SIG-M5 (cell line): ENCODE measurements at regions not wholly inside any gene's neighbourhood (a gene's known extent, or its start where the extent isn't known, plus 50 kb on each side); places are given as distances from the start of the nearest gene placed in this dataset.

Experiments used
- DNase-seq: peaks from one replicate; lab custom pipeline; 2025; lab: John Stamatoyannopoulos, UW

DNA sequence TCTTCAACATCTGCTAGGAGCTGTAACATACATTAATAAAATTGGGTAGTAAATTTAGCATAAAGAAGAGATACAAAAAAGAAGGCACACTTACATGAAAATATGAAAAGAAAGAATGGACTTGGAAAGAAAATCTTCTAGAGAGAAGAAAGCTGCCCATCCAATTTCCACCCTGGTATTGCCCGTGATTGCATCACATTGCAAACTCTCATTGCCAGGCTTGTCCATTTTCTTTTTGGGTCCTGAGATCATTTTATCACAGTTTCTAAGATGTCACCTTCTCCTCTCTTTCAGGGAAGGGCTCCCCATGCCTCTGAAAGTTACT, 321.5 kb downstream of the RND3 start:
- DNase-seq: no peak

DNA sequence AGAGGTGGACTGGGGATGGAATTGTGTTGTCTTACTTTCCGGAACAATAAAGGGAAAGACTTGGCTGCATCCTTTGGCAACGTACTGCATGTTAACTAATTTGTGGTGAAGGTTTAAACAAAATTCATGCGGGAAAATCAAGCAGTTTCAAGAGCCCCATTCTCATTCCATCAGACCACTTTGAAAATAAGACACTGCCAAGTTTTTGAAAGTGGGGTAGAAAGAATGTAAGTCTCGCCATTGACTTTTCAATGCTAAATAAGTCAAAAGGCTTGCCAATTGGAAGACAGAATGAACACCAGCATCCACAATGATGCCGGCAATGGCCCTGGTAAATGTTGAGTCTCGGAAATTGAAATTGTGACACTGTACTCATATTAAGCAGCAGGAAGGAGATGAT, 322.0 kb downstream of the RND3 start:
- DNase-seq: no peak

DNA sequence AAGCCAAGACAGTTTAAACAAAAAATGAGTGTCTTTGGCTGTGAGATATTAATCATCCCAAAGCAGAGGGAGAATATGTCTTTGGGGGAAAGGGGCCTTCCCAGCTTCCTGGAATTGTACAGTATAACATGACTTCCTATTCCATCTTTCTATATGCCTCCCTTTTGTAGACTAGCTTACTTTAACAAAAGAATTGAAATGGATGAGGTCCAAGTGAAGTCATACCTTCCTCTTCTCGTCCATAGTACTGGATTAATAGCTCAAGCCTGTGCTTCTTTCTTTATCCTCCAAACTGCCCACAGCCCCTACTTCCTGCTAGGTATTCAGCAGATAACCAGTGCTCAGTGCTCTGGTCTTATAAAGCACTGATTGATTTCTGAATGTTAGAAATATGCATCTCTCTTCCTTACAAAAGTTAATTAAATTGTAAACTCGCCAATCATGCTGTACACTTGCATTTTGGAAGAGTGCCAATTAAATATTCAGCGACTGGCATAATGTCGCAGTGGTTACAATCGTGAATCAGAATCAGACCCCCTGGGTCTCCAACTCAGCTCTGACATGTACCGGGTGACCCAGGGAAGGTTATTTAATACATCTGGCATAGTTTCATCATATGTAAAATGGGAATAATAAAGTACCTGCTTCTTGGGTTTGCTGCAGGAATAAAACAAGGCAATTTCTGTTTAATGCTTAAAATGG, 325.1 kb downstream of the RND3 start:
- no peak for DNase-seq

DNA sequence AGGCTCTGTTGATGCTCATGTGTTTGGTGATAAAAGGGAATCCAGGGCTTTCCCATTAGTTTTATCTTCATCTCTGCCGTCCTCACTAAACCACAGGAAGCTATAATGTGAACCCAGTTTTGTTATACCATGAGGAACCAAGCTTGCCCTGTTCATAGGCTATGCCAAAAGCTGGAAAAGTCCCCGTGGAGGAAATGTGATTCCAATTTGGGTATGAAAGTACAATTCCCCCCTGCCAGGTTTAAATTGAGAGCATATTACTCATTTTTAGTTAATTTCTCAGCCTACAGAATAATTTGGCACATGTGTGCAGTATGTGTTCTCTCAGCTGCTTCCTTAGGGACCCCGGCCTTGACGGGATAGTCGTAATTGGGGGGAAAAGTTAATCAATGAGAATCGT, 327.4 kb downstream of the RND3 start:
- DNase-seq: no peak

DNA sequence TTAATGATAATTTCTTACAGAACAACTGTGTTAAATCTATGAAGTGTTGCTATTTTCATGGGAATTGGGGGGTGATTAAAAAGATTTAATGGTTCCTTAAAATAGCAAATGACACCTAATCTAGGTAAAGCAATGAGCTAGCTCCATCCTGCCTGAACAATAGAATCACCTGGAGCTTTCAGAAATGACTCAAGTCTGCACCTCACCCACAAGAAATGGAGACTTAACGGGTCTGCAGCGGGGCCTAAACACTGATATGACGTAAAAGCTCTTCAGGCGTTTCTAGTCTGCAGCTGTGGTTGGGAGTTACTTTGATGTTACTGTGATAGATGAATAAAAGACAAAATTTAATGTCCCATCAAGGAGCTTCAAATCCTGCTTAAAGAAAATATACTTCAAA, 328.2 kb downstream of the RND3 start:
- no peak for DNase-seq

DNA sequence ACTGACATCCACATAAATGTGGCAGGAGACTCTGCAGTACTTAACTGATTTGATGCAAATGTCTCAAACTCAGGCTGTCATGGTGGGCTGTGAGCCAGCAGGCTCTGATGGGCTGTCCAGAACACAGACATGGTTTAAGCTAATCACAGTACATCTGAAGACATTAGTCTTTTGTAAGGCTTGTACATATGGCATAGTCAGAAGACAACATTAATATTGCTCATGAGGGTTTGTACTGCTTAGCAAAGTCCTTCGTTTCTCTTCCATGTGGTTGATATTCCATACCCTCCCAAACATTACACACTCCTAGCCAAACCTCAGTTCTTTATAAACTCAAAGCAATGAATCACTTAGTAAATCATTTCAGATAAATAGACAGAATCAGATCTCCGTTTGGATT, 330.6 kb downstream of the RND3 start:
- no peak for DNase-seq

DNA sequence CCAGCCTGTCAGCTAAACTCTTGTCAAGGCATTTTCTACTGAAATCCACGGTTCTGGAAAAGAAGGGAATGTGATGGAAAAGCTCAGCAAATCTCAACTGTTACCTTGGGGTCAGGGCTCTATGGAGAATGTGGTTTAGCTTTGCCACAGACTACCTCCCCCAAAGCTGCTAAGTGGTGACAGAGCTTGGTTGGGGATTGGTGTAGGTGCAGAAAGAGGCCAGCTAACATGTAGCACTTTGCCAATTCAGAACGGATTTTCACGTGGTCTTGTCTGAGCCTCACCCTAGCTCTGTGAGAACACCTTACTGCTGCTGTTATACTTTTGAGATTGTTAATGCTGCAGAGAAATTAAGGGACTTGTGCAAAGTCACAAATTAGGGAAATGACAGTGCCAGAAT, 331.1 kb downstream of the RND3 start:
- no peak for DNase-seq

DNA sequence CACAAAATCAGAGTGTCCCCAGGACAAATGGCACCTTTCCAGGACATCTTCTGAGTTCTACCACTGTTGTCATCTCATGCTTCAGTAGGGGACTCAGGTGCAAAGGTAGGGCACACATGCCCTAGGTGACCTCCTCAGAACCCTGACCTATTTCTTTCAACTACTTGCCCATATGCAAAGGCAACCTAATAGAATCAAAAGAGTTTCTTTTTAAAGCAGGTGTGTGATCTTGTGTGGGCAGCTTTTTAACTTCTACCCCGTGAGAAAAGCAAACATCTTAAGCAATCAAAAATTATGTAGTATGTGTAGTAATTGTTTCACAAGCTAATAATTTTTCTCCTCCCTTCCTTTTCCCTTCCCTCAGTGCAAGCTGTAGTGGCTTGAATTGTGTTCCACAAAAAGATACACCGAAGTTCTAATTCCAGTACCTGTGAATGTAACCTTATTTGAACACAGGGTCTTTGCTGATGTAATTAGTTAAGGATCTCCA, 333.1 kb downstream of the RND3 start:
- no peak for DNase-seq

DNA sequence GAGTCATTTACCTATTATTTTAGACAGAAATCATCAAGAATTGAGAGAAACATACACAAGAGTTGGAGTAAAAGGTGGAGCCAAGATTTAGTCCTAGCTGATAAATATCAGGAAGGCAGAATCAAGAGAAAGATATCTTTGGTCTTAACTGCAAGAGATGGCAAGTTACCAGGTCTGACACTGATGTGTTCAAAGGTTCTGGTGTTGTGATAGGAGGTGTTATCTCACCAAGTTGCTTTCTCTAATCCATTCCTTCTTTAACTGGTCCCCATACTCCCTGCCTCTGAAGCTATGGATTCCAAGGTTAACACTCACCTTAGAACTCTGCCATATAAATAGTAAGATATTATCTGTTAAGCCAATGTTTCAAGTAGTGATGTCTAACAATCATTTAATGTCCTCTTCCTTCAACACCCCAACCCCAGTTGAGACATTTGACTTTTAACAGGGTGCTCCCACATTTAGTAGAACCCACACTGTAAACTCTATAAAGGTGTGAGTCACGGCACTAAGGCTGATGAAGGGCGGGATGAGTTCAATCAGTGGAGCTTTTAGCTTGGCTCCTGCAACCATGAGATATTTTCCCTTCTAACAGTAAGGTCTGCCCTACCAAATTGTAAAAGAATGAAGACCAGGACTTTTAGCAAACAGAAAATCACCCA, 333.7 kb downstream of the RND3 start:
- DNase-seq: no peak

DNA sequence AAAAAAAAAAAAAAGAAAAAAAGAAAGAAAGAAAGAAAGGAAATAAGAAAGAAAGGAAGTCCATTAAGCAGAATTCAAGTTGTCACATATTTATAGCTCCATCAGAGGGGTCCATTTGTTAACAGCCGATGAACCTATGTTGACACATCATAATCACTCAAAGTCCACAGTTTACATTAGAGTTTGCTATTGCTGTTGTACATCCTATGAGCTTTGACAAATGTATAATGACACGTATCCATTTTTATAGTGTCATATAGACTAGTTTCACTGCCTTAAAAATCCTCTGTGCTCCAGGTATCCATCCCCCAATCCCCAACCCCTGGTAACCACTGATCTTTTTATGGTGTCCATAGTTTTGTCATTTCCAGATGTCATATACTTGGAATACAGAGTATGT, 335.2 kb downstream of the RND3 start:
- DNase-seq: no peak

DNA sequence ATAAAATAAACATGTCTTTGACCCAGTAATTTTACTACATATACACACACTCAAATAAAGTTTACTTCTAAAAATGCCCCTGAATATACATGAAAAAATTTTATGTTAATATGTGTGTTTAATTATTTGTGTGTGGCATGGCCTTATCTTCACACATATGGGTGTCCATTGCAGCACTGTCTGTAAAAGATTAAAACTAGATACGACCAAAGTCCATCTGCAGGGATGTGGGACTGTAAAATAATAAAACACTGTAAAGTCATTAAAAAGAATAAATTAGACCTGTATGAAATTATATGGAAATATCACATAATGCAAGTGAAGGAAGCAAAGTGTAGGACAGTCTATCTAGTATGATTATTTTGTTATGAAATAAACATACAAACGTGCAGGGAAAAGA, 337.3 kb downstream of the RND3 start:
- DNase-seq: no peak

DNA sequence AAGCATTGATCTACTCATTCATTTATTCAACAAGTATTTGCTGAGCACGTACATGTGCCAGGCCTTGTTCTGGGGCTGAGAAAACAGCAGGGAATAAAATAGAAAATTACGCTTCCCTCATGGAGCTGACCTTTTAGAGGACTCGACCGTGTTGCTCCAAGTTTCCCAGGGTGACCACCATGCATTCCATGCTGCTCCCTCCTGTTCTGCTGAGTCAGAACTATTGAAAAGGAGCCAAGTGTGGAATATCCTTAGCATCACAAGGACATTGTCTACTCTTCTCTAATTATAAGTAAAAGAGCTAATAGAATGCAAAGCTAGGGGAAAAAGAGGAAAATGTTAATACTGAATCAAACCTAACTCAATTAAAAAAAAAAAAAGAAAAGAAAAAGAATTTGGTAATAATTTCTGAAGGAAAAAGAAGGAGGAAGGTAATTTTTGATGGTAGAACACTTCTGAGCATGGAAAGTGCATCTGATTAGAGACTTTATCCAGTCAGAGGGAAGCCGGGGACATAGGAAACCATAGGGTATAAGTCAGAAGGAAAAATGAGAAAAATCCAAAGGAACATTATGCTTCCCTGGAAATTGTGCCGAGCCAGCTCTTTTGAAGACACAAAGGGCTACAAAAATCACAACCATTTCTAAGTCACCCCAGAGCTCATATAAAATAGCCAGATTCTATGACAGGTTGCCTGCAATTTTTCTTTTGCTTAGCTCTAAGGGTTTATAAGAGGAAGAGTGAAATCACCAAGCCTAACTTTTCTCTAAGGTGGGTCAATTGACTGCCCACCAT, 339.4 kb downstream of the RND3 start:
- DNase-seq: no peak

DNA sequence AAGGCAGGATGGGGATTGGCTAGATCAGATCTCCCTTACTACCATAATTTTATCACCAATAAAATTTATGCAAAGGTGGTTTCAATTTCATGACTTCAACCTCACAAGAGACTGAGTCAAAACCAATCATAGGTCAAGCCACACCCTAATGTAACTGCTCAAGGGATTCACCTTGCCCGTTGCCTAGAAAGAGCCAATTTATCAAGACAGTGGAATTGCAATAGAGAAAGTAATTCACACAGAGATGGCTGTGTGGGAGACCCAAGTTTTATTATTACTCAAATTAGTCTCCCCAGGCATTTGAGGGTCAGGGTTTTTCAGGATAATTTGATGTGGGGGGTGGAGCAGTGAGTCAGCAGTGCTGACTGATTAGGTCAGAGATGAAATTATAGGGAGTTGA, 340.6 kb downstream of the RND3 start:
- no peak for DNase-seq

DNA sequence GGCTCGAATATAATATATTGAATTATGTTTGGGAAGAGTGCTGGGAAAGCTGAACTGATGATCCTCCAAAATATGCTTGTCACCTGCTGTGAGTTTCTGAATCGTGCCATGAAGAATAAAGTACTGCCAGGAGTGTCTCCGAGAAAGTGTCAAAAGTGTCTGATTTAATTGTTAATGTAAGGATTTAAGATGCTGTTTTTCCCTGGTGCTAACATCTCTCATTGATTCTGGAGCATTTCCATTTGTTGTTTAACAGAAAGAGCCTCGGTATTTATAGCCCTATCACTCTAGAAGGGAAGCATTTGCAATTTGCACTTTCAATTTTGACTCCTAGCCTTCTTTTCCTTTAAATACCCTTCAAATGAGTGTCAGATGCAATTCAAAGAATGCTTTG, 342.2 kb downstream of the RND3 start:
- DNase-seq: no peak

DNA sequence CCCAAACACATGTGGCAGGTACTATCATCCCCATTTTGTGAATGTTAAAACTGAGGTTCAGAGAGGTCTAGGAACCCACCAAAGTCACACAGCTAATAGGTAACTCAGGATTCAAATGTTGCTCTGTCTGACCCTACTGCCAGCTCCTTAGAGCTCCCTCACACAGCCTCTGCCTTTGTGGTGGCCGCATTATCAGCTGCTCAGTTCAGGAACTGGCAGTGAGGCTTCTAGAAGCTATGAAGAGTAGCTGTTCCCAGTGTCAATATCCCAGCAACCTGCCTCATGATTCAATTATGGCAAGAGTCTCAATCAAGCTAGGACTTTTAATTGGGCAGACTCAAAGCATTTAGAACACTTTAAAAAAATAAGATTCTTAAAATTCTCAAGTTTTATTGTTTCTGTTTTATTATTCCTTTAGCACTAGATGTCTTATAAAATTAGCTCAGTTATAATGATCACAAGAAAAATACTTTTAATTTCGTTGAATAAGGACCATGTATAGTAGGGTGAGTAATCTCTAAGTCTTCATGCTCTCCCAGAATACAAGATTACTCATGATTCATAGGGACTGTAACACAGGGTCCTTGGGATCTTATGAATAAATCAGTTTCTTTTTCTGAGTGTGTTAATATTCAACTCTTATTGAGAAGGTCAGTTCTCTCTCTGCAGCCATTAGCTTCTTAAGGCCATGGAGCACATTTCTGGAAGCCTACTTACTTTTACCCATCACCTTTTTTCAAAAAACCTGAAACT, 342.7 kb downstream of the RND3 start:
- DNase-seq: no peak

DNA sequence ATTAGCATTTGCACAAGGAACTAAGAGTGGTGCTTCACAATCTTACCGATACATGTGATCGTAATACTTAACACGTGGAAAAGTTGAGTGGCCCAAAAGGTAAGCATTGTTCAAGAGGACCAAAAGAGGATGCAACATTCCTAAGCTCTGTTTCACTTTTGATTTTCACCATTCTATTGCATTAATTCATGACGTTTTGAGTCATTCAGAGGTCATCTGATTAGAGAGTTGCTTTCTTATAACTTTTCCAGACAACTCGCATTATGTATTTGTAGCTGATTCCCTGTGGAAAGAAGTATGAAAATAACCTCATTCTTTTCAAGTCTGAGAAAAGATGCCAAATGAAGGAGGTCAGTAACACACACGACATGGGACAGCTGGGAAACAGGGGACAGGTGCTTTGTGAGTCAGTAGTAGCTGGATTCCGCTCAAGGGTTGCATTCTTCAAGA, 344.4 kb downstream of the RND3 start:
- DNase-seq: no peak

DNA sequence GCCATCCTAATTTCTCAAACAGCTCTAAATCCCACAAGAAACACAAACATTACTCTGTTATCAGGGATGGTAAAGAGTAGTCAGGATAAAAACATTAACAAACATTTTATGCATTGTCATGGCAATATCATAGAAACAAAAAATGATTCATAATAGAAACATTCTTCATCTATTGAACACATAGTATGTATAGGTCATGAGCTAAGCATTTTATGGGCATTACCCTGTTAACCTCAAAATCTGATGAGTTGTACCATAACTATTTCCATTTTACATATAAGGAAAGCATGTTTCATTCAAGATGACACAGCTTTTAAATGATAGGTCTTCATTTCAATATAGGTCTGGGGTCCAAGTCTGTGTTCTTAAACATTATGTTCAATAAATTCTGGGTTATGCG, 344.9 kb downstream of the RND3 start:
- no peak for DNase-seq

DNA sequence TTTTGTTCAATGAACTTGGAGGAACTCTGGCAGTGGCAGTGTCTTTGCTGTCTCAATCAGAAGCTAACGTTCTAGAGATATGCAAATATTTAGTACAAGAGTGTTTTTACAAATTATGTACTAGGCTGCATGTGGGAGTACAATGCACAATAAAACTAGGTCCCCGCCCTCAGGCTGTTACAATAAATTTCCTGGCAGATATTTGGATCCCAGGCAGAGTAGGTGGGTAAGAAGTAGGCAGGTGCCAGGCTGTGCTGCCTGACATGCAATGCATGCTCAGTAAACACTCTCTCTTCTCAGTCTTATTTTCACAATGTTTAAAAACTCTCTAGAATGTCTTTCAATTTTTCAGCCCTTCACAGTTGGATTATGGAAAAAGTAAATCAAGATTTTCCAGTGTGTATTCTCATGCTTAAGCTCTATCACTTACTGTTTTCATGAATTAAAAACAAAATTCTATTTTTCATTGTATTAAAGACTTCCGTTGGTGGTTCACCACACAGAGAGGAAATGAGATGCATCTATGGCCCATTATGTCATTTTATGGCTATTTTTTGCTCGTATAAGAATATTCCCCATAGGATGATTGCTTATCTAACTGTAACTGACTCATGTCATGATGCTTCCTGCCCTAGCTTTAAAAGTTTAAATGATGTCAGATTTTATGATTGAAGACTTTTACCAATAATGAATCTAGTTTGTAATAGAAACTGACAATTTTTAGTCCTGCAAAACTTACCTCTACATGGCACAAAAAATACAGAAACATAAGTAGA, 346.1 kb downstream of the RND3 start:
- DNase-seq: no peak

DNA sequence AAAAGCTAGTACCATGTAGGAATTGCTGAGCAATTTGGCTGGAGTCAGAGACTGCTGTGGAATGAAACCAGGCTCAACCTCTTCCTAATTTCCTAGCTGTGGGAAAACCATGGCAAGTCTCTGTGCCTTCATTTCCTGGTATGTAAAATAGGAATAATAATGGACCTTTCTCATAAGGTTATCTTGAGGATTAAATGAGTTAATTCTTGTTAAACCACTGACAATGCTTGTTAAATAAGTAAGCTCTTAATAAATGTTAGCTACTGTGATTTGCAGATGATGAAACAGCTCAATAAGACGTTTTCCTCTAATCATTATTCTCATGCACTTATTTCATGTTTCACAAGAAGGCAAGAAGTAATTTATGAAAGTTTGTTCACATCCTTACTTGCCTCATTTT, 346.7 kb downstream of the RND3 start:
- DNase-seq: no peak

DNA sequence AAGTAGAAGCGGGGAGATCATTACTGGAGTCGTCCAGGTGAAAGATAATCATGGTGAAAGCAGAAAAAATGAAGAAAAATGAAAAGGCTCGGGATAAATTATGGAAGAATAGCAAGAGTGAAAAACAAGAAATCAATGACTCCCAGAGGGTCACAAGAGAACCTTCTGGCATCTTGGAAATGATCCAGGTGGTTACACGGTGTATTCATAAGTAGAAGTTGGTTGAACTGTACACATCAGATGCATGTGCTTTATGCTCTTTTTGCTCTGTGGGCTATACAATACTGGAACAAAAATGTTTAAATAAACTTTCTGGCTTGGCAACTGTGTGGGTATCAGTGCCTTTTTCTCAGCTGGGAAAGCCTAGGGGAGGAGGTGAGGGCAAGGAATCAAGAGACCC, 348.9 kb downstream of the RND3 start:
- no peak for DNase-seq

DNA sequence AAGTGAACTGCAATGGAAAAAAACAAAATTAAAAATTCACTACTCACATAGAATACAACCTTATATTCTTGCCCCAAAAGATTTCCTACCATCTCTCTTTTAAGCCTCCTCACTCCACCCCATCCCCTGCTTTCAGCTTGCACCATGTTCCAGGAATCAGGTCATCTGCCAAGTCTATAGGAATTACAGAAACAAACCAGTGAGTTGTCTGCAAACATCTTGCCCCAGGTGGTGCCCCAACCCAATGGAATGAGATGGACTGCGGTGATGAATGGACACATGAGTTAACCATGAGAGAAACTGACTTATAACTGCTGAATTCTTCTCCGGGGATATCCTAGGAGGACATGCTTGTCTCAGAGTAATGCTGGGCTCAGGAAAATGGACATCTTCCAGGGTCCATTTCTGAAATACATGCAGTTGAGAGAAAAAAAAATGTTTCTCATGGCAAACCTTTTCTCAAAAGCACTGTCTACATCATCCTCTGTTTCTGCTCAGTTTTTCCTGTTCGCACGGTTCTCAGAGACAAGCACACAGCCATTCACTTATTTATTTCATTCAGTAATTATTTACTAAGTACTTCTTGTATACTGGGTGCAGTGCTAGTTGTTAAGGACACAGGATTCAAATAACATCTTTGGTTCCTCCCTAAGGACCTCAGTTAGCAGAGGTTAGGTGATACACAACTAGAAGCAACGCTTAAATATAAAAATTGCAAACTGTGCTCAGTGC, 350.0 kb downstream of the RND3 start:
- DNase-seq: no peak
